Tibial nerve (tissue), 4 donors: ENCODE measurements at regions not wholly inside any gene's neighbourhood (a gene's known extent, or its start where the extent isn't known, plus 50 kb on each side); places are given as distances from the start of the nearest gene placed in this dataset.

Source experiments
- EP300 ChIP-seq, 2 donors: sonication (generic); formaldehyde crosslinking; IDR thresholded peaks; one replicate each; pipeline ENCODE4 v1.6.1; 2017; ENCODE audit warnings: antibody characterized with exemption in 2 of 2, mild to moderate bottlenecking in 1 of 2
- POLR2A ChIP-seq, 2 donors: fragments of 450-650 bp; IDR thresholded peaks; one replicate each; pipeline ENCODE4 v1.6.1; 2017; ENCODE audit warnings: antibody characterized with exemption in 2 of 2, mild to moderate bottlenecking in 2 of 2, moderate library complexity in 2 of 2
- TF ChIP-seq, protein P1 (sequence below), 5 experiments: fragments of 200-600 bp in 3 of 5; fragments of 450-650 bp in 2 of 5; sonication (generic) in 3 of 5; IDR thresholded peaks; one replicate each; pipeline ENCODE4 v1.5.1; 2016 to 2019; ENCODE audit warnings: antibody characterized with exemption in 5 of 5, mild to moderate bottlenecking in 3 of 5, moderate library complexity in 2 of 5

GRCh38 chr7:36075561-36075960 lies 77.5 kb upstream of the EEPD1 start:
- TF ChIP-seq, protein P1, sequence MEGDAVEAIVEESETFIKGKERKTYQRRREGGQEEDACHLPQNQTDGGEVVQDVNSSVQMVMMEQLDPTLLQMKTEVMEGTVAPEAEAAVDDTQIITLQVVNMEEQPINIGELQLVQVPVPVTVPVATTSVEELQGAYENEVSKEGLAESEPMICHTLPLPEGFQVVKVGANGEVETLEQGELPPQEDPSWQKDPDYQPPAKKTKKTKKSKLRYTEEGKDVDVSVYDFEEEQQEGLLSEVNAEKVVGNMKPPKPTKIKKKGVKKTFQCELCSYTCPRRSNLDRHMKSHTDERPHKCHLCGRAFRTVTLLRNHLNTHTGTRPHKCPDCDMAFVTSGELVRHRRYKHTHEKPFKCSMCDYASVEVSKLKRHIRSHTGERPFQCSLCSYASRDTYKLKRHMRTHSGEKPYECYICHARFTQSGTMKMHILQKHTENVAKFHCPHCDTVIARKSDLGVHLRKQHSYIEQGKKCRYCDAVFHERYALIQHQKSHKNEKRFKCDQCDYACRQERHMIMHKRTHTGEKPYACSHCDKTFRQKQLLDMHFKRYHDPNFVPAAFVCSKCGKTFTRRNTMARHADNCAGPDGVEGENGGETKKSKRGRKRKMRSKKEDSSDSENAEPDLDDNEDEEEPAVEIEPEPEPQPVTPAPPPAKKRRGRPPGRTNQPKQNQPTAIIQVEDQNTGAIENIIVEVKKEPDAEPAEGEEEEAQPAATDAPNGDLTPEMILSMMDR (IDR thresholded peaks at IDR 0.05), result no peak
- no peak for TF ChIP-seq POLR2A (IDR thresholded peaks at IDR 0.05)
- TF ChIP-seq EP300 (IDR thresholded peaks at IDR 0.05), result no peak
